HepG2 (cell line): ENCODE measurements at regions not wholly inside any gene's neighbourhood (a gene's known extent, or its start where the extent isn't known, plus 50 kb on each side); places are given as distances from the start of the nearest gene placed in this dataset.

Source experiments
- HDAC2 ChIP-seq: sonication (generic); formaldehyde crosslinking; IDR thresholded peaks from 2 replicates; pipeline ENCODE4 v1.4.0; 2020; ENCODE audit warnings: missing genetic modification reagents
- HOXD1 ChIP-seq: sonication (generic); formaldehyde crosslinking; IDR thresholded peaks from 2 replicates; pipeline ENCODE4 v1.5.0; 2020; ENCODE audit warnings: missing genetic modification reagents
- RELA ChIP-seq: sonication (generic); formaldehyde crosslinking; IDR thresholded peaks from 2 replicates; pipeline ENCODE4 v1.4.0; 2020; ENCODE audit warnings: missing genetic modification reagents
- ZNF468 ChIP-seq: sonication (generic); formaldehyde crosslinking; IDR thresholded peaks from 2 replicates; pipeline ENCODE4 v1.8.0; 2022; ENCODE audit warnings: mild to moderate bottlenecking, moderate library complexity, missing genetic modification reagents
- ZNF678 ChIP-seq: sonication (generic); formaldehyde crosslinking; IDR thresholded peaks from 2 replicates; pipeline ENCODE4 v1.4.0; 2020; ENCODE audit warnings: mild to moderate bottlenecking, missing genetic modification reagents
- TF ChIP-seq, protein P1 (sequence below): sonication (generic); formaldehyde crosslinking; IDR thresholded peaks from one replicate; pipeline ENCODE4 v1.5.1; 2020; ENCODE audit warnings: mild to moderate bottlenecking, missing genetic modification reagents; ENCODE audit errors: not compliant biosample characterization
- TF ChIP-seq, protein P2 (sequence below): sonication (generic); formaldehyde crosslinking; IDR thresholded peaks from 2 replicates; pipeline ENCODE4 v1.5.0; 2020; ENCODE audit warnings: mild to moderate bottlenecking, missing genetic modification reagents, moderate library complexity

DNA sequence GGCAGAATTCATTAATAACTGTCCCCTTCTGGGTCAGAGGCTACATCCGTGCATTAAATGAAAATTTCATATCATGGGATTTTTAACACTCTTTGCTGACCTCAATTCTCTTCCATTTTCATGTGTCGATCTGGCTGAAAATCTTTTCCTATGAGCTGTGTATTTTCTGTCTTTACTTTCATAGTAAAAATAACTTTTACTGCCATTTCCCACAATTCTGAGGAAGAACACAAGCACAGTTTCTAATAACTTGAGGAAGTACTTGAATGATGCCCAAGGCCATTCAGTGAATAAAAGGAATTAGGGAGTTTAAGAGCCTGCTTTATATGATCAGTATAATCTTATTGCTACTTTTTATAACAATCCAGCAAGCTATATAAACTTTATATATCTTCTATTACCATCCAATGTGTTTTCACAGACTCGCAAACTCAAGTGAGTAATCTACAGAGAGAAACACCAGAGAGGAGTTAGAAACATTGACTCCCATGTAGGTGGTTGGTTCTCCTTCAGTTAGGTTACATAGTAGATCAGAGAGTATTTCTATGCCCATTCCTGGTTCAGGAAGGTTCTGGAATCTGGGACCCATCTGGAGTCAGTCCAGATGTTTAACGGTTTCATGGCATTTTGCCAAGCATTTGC is 340.0 kb downstream of the FBXO15 start:
- TF ChIP-seq, protein P1, sequence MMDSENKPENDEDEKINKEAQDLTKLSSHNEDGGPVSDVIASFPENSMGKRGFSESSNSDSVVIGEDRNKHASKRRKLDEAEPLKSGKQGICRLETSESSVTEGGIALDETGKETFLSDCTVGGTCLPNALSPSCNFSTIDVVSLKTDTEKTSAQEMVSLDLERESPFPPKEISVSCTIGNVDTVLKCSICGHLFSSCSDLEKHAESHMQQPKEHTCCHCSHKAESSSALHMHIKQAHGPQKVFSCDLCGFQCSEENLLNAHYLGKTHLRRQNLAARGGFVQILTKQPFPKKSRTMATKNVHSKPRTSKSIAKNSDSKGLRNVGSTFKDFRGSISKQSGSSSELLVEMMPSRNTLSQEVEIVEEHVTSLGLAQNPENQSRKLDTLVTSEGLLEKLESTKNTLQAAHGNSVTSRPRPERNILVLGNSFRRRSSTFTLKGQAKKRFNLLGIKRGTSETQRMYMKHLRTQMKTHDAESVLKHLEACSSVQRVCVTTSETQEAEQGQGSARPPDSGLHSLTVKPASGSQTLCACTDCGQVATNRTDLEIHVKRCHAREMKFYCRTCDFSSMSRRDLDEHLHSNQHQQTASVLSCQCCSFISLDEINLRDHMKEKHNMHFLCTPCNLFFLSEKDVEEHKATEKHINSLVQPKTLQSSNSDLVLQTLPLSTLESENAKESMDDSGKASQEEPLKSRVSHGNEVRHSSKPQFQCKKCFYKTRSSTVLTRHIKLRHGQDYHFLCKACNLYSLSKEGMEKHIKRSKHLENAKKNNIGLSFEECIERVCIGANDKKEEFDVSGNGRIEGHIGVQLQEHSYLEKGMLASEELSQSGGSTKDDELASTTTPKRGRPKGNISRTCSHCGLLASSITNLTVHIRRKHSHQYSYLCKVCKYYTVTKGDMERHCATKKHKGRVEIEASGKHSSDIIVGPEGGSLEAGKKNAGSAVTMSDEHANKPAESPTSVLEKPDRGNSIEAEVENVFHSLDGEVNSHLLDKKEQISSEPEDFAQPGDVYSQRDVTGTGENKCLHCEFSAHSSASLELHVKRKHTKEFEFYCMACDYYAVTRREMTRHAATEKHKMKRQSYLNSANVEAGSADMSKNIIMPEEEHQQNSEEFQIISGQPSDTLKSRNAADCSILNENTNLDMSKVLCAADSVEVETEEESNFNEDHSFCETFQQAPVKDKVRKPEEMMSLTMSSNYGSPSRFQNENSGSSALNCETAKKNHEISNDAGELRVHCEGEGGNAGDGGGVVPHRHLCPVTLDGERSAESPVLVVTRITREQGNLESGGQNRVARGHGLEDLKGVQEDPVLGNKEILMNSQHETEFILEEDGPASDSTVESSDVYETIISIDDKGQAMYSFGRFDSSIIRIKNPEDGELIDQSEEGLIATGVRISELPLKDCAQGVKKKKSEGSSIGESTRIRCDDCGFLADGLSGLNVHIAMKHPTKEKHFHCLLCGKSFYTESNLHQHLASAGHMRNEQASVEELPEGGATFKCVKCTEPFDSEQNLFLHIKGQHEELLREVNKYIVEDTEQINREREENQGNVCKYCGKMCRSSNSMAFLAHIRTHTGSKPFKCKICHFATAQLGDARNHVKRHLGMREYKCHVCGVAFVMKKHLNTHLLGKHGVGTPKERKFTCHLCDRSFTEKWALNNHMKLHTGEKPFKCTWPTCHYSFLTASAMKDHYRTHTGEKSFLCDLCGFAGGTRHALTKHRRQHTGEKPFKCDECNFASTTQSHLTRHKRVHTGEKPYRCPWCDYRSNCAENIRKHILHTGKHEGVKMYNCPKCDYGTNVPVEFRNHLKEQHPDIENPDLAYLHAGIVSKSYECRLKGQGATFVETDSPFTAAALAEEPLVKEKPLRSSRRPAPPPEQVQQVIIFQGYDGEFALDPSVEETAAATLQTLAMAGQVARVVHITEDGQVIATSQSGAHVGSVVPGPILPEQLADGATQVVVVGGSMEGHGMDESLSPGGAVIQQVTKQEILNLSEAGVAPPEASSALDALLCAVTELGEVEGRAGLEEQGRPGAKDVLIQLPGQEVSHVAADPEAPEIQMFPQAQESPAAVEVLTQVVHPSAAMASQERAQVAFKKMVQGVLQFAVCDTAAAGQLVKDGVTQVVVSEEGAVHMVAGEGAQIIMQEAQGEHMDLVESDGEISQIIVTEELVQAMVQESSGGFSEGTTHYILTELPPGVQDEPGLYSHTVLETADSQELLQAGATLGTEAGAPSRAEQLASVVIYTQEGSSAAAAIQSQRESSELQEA (CRISPR knock-in tag): no peak
- TF ChIP-seq, protein P2, sequence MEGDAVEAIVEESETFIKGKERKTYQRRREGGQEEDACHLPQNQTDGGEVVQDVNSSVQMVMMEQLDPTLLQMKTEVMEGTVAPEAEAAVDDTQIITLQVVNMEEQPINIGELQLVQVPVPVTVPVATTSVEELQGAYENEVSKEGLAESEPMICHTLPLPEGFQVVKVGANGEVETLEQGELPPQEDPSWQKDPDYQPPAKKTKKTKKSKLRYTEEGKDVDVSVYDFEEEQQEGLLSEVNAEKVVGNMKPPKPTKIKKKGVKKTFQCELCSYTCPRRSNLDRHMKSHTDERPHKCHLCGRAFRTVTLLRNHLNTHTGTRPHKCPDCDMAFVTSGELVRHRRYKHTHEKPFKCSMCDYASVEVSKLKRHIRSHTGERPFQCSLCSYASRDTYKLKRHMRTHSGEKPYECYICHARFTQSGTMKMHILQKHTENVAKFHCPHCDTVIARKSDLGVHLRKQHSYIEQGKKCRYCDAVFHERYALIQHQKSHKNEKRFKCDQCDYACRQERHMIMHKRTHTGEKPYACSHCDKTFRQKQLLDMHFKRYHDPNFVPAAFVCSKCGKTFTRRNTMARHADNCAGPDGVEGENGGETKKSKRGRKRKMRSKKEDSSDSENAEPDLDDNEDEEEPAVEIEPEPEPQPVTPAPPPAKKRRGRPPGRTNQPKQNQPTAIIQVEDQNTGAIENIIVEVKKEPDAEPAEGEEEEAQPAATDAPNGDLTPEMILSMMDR (CRISPR knock-in tag): no peak
- TF ChIP-seq RELA (CRISPR knock-in tag) (no peak), ZNF468 (CRISPR knock-in tag) (no peak), ZNF678 (no peak), HDAC2 (CRISPR knock-in tag) (no peak), HOXD1 (CRISPR knock-in tag) (no peak)
